HEK293 (cell line): ENCODE measurements at regions not wholly inside any gene's neighbourhood (a gene's known extent, or its start where the extent isn't known, plus 50 kb on each side); places are given as distances from the start of the nearest gene placed in this dataset.

Source experiments
- CTCF ChIA-PET: fragments of 350-600 bp; formaldehyde crosslinking; extraction: SDS; loops from one replicate; lab custom pipeline; 2021; ENCODE audit warnings: antibody characterized with exemption; lab: Yijun Ruan, JAX
- POLR2A ChIA-PET: fragments of 300-600 bp; formaldehyde crosslinking; extraction: SDS; loops from one replicate; lab custom pipeline; 2020; ENCODE audit warnings: antibody characterized with exemption, inconsistent platforms; lab: Yijun Ruan, JAX
- H3K27ac ChIP-seq: fragments of 200-500 bp; sonication (Bioruptor generic); 2 replicates; pipeline ENCODE4 v1.5.1; 2014; ENCODE audit warnings: low read depth, low read length, control low read depth, inconsistent platforms; ENCODE audit errors: extremely low read depth
- H3K36me3 ChIP-seq, 2 experiments: fragments of 200-500 bp in 1 of 2; sonication (Bioruptor generic) in 1 of 2; 1 replicate in 1 of 2; 2 replicates in 1 of 2; pipeline ENCODE4 v1.5.1; 2014 to 2017; ENCODE audit warnings: inconsistent platforms in 2 of 2, low read length in 2 of 2; ENCODE audit not compliant: control insufficient read depth in 2 of 2, insufficient read depth in 1 of 2
- H3K4me1 ChIP-seq: fragments of 200-500 bp; sonication (Bioruptor generic); 2 replicates; pipeline ENCODE4 v1.5.1; 2014; ENCODE audit warnings: mild to moderate bottlenecking, low read length, inconsistent platforms; ENCODE audit not compliant: control insufficient read depth, insufficient read depth
- H3K4me3 ChIP-seq: 2 replicates; pipeline ENCODE4 v1.5.1; 2011; ENCODE audit warnings: low read depth, mild to moderate bottlenecking, control low read depth, low read length, moderate library complexity
- H3K9me3 ChIP-seq: fragments of 200-500 bp; sonication (Bioruptor generic); 2 replicates; pipeline ENCODE4 v1.5.1; 2014; ENCODE audit warnings: low read depth, low read length, inconsistent platforms; ENCODE audit not compliant: control insufficient read depth, insufficient read depth
- AEBP2 ChIP-seq: fragments of 450-650 bp; formaldehyde crosslinking; IDR thresholded peaks from 2 replicates; pipeline ENCODE4 v1.5.1; 2016; ENCODE audit warnings: missing biosample characterization, missing genetic modification characterization, borderline replicate concordance
- ATF2 ChIP-seq: fragments of 450-650 bp; formaldehyde crosslinking; IDR thresholded peaks from 2 replicates; pipeline ENCODE4 v1.5.1; 2016; ENCODE audit warnings: missing biosample characterization, missing genetic modification characterization, low read depth
- HIC1 ChIP-seq: fragments of 450-650 bp; formaldehyde crosslinking; IDR thresholded peaks from 2 replicates; pipeline ENCODE4 v1.5.1; 2016; ENCODE audit warnings: missing biosample characterization, missing genetic modification characterization
- KLF10 ChIP-seq: fragments of 450-650 bp; IDR thresholded peaks from 2 replicates; pipeline ENCODE4 v1.5.1; 2018; ENCODE audit warnings: missing biosample characterization, mild to moderate bottlenecking, missing genetic modification characterization
- PATZ1 ChIP-seq: fragments of 450-650 bp; formaldehyde crosslinking; IDR thresholded peaks from 2 replicates; pipeline ENCODE4 v1.5.1; 2016; ENCODE audit warnings: missing biosample characterization, missing genetic modification characterization
- SALL2 ChIP-seq: fragments of 450-650 bp; formaldehyde crosslinking; IDR thresholded peaks from 2 replicates; pipeline ENCODE4 v1.5.0; 2017; ENCODE audit warnings: missing biosample characterization, mild to moderate bottlenecking, missing genetic modification characterization, borderline replicate concordance
- SCRT2 ChIP-seq: fragments of 450-650 bp; formaldehyde crosslinking; IDR thresholded peaks from 2 replicates; pipeline ENCODE4 v1.5.1; 2016; ENCODE audit warnings: missing biosample characterization, missing genetic modification characterization
- ZBTB11 ChIP-seq: fragments of 450-650 bp; formaldehyde crosslinking; conservative IDR thresholded peaks from 2 replicates; pipeline ENCODE4 v1.5.1; 2016; ENCODE audit warnings: low read depth, missing biosample characterization, missing genetic modification characterization
- ZBTB21 ChIP-seq: fragments of 450-650 bp; formaldehyde crosslinking; IDR thresholded peaks from 2 replicates; pipeline ENCODE4 v1.5.1; 2017; ENCODE audit warnings: missing biosample characterization, missing genetic modification characterization
- ZBTB26 ChIP-seq: fragments of 450-650 bp; formaldehyde crosslinking; optimal IDR thresholded peaks from 2 replicates; pipeline ENCODE3; 2016; ENCODE audit warnings: missing biosample characterization, mild to moderate bottlenecking, missing genetic modification characterization
- ZFP41 ChIP-seq: fragments of 450-650 bp; formaldehyde crosslinking; IDR thresholded peaks from 2 replicates; pipeline ENCODE4 v1.5.1; 2016; ENCODE audit warnings: missing biosample characterization, missing genetic modification characterization, borderline replicate concordance
- ZNF112 ChIP-seq: fragments of 450-650 bp; formaldehyde crosslinking; IDR thresholded peaks from 2 replicates; pipeline ENCODE4 v1.5.0; 2017; ENCODE audit warnings: missing biosample characterization, missing genetic modification characterization
- ZNF132 ChIP-seq: fragments of 450-650 bp; formaldehyde crosslinking; IDR thresholded peaks from 2 replicates; pipeline ENCODE4 v1.5.1; 2017; ENCODE audit warnings: missing biosample characterization, missing genetic modification characterization, borderline replicate concordance
- ZNF146 ChIP-seq: fragments of 450-650 bp; formaldehyde crosslinking; IDR thresholded peaks from 2 replicates; pipeline ENCODE4 v1.5.1; 2016; ENCODE audit warnings: missing biosample characterization, missing genetic modification characterization
- ZNF157 ChIP-seq: fragments of 450-650 bp; formaldehyde crosslinking; IDR thresholded peaks from 2 replicates; pipeline ENCODE4 v1.5.1; 2016; ENCODE audit warnings: missing biosample characterization, missing genetic modification characterization
- ZNF169 ChIP-seq: fragments of 450-650 bp; formaldehyde crosslinking; IDR thresholded peaks from 2 replicates; pipeline ENCODE4 v1.5.1; 2016; ENCODE audit warnings: missing biosample characterization, missing genetic modification characterization
- ZNF221 ChIP-seq: fragments of 450-650 bp; formaldehyde crosslinking; IDR thresholded peaks from 2 replicates; pipeline ENCODE4 v1.5.1; 2017; ENCODE audit warnings: missing biosample characterization, missing genetic modification characterization, borderline replicate concordance
- ZNF311 ChIP-seq: fragments of 450-650 bp; formaldehyde crosslinking; IDR thresholded peaks from 2 replicates; pipeline ENCODE4 v1.5.1; 2017; ENCODE audit warnings: missing biosample characterization, missing genetic modification characterization, borderline replicate concordance
- ZNF449 ChIP-seq: fragments of 450-650 bp; formaldehyde crosslinking; IDR thresholded peaks from 2 replicates; pipeline ENCODE4 v1.5.1; 2017; ENCODE audit warnings: missing biosample characterization, mild to moderate bottlenecking, missing genetic modification characterization, moderate library complexity
- ZNF654 ChIP-seq: fragments of 450-650 bp; formaldehyde crosslinking; IDR thresholded peaks from 2 replicates; pipeline ENCODE4 v1.5.1; 2016; ENCODE audit warnings: low read depth, missing biosample characterization, missing genetic modification characterization
- ZNF664 ChIP-seq: fragments of 450-650 bp; formaldehyde crosslinking; IDR thresholded peaks from 2 replicates; pipeline ENCODE4 v1.5.1; 2016; ENCODE audit warnings: missing biosample characterization, missing genetic modification characterization
- ZNF704 ChIP-seq: fragments of 450-650 bp; formaldehyde crosslinking; IDR thresholded peaks from 2 replicates; pipeline ENCODE4 v1.5.1; 2016; ENCODE audit warnings: missing biosample characterization, missing genetic modification characterization
- ZXDB ChIP-seq: fragments of 450-650 bp; formaldehyde crosslinking; IDR thresholded peaks from 2 replicates; pipeline ENCODE4 v1.5.1; 2016; ENCODE audit warnings: missing biosample characterization, missing genetic modification characterization

GRCh38 chrX:37509349-37509748 lies 62.1 kb upstream of the LANCL3 start:
- ChIA-PET POLR2A (no interaction called here), CTCF (interaction anchor here (0.6 to 1.3 kb wide), 26 partner anchors 9 to 1663 kb away, joined by 3 to 11 read pairs (median 3); partner anchors contain the start of gene LANCL3)
- no peak overlapping the region for H3K27ac ChIP-seq
- no peaks in the 10 kb centered on the region for H3K9me3 ChIP-seq
- H3K4me1 ChIP-seq, result no peaks in the 10 kb centered on the region
- no peaks in the 10 kb centered on the region for H3K36me3 ChIP-seq
- no peak overlapping the region for H3K4me3 ChIP-seq
- TF ChIP-seq ZNF449 (tag by site-specific recombination) (no peak), ZNF664 (tag by site-specific recombination) (no peak), ZXDB (no peak), ZNF311 (tag by site-specific recombination) (no peak), KLF10 (tag by site-specific recombination) (no peak), SALL2 (tag by site-specific recombination) (no peak), PATZ1 (no peak), ZNF132 (tag by site-specific recombination) (no peak), ZNF169 (tag by site-specific recombination) (no peak), ZNF146 (tag by site-specific recombination) (no peak), AEBP2 (tag by site-specific recombination) (no peak), ZFP41 (tag by site-specific recombination) (no peak), ZNF112 (tag by site-specific recombination) (no peak), ZBTB11 (tag by site-specific recombination) (no peak), ZNF654 (peak; percentile 53), ATF2 (no peak), ZBTB26 (no peak), ZBTB21 (tag by site-specific recombination) (no peak), ZNF704 (no peak), HIC1 (tag by site-specific recombination) (no peak), ZNF221 (tag by site-specific recombination) (no peak), SCRT2 (tag by site-specific recombination) (0 out of 2 replicates have a peak, but pooled peaks have one; percentile 35), ZNF157 (tag by site-specific recombination) (no peak)
